Right lobe of liver (tissue), 6 donors: ENCODE measurements at regions not wholly inside any gene's neighbourhood (a gene's known extent, or its start where the extent isn't known, plus 50 kb on each side); places are given as distances from the start of the nearest gene placed in this dataset.
"Not testable (repeated sequence)": the region's sequence is repeated elsewhere in the genome, so short reads cannot be mapped to it uniquely, and the experiment has no call there.

ENCODE experiments used
- ATAC-seq, 4 donors: fragments of 200-7000 bp; cut with Tn5 transposase; one replicate each; pipeline ENCODE4 v1.9.1; 2020; ENCODE audit warnings: mild to moderate bottlenecking in 4 of 4, moderate library complexity in 4 of 4
- DNase-seq, 3 donors: peaks; one replicate each; pipeline ENCODE4 v3.0.0-alpha.2; 2020
- H3K27ac ChIP-seq, 3 donors: fragments of 200-600 bp; one replicate each; pipeline ENCODE4 v1.8.0; 2022
- H3K27me3 ChIP-seq, 2 donors: fragments of 200-600 bp; one replicate each; pipeline ENCODE4 v1.8.0; 2022
- H3K36me3 ChIP-seq, 4 donors: fragments of 200-600 bp; sonication (generic) in 1 of 4; one replicate each; pipeline versions ENCODE4 v1.5.1 to v1.8.0; 2017 to 2022; ENCODE audit warnings: control low read depth in 1 of 4
- H3K4me1 ChIP-seq, 4 donors: fragments of 200-600 bp; sonication (generic) in 1 of 4; one replicate each; pipeline versions ENCODE4 v1.5.1 to v1.8.0; 2017 to 2022; ENCODE audit warnings: control low read depth in 1 of 4
- H3K4me3 ChIP-seq, 3 donors: fragments of 200-600 bp; one replicate each; pipeline ENCODE4 v1.8.0; 2022
- H3K9me3 ChIP-seq, 4 donors: fragments of 200-600 bp; sonication (generic) in 1 of 4; one replicate each; pipeline versions ENCODE4 v1.5.1 to v1.8.0; 2017 to 2022; ENCODE audit warnings: control low read depth in 1 of 4
- POLR2A ChIP-seq: fragments of 450-650 bp; IDR thresholded peaks from one replicate; pipeline ENCODE4 v1.6.1; 2017; ENCODE audit warnings: antibody characterized with exemption, mild to moderate bottlenecking
- WGBS: methylation state at CpG from one replicate; pipeline ENCODE4 v1.1.6; 2018; ENCODE audit warnings: low coverage, low lambda C conversion rate; ENCODE audit not compliant: insufficient coverage; ENCODE audit errors: missing lambda C conversion rate; 5-methylcytosine and 5-hydroxymethylcytosine counted together
- intact Hi-C, 2 donors: fragments of 100-400 bp; cut with DNase I; formaldehyde crosslinking; loops; one replicate each; pipeline versions ENCODE4 v1.11.2 to v1.14.1; 2022
- TF ChIP-seq, protein P1 (sequence below), 4 donors: fragments of 200-600 bp in 3 of 4; fragments of 450-650 bp in 1 of 4; IDR thresholded peaks; one replicate each; pipeline versions ENCODE4 v1.5.1 to v1.8.0; 2016 to 2022; ENCODE audit warnings: antibody characterized with exemption in 4 of 4, mild to moderate bottlenecking in 2 of 4
- donor health status: DM: no; HTN: yes; CAD: no.
- donor health status: DM: no; HTN: no; CAD: no.
- donor health status: DM: no; HTN: no; CAD: no.
- donor health status: DM: no; HTN: yes; CAD: no.
- donor health status: DM: no; HTN: yes; CAD: no.

DNA sequence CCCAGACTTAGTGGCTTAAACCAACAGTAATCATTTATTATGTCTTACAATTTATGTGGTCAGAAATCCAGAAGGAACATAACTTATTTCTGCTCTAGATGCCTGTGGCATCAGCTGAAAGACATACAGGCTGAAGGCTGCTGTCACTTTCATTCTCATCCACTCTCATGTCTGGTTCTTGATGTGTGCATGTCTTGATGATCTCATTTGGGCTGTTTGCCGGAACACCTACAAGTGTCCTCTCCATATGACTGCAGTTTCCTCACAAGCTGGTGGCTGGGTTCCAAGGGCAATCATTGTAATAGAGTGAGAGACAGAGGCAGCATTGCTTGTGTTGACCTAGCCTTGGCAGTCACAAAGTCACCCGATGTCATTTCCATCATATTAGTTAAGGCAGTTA lies 1375.9 kb upstream of the RAG2 start:
- TF ChIP-seq, protein P1, sequence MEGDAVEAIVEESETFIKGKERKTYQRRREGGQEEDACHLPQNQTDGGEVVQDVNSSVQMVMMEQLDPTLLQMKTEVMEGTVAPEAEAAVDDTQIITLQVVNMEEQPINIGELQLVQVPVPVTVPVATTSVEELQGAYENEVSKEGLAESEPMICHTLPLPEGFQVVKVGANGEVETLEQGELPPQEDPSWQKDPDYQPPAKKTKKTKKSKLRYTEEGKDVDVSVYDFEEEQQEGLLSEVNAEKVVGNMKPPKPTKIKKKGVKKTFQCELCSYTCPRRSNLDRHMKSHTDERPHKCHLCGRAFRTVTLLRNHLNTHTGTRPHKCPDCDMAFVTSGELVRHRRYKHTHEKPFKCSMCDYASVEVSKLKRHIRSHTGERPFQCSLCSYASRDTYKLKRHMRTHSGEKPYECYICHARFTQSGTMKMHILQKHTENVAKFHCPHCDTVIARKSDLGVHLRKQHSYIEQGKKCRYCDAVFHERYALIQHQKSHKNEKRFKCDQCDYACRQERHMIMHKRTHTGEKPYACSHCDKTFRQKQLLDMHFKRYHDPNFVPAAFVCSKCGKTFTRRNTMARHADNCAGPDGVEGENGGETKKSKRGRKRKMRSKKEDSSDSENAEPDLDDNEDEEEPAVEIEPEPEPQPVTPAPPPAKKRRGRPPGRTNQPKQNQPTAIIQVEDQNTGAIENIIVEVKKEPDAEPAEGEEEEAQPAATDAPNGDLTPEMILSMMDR (IDR thresholded peaks at IDR 0.05), result no peak
- TF ChIP-seq POLR2A, result no peak
- H3K4me1 ChIP-seq, result no peaks in the 10 kb centered on the region
- no peak for DNase-seq

DNA sequence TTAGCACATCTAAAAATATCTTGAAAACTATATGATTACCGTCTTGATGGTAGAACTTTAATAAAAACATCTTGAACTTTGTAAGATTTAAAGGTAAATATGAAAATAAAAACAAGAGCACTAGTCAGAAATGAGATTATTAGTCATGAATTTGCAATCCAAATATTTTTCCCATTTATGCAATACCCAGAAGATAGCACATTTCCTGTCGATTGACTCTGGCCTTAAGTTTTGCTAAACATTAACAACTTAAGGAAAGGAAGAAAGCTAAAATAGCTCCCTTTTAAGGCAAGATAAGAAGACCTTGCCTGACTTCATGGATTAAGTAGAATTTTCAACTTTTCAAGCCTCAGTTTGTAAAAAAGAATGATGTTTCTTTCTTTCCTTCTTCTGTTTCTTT lies 1374.7 kb upstream of the RAG2 start:
- 17% methylated on average over 2 of the region's 2 CpGs for WGBS
- TF ChIP-seq POLR2A, result no peak
- TF ChIP-seq, protein P1 (IDR thresholded peaks at IDR 0.05), result no peak
- no peaks in the 10 kb centered on the region for H3K4me1 ChIP-seq
- H3K27me3 ChIP-seq, result no peaks in the 10 kb centered on the region
- H3K36me3 ChIP-seq, result no peaks in the 10 kb centered on the region
- DNase-seq (no peak), ATAC-seq (no peak)
- H3K27ac ChIP-seq, result no peak overlapping the region
- no peak overlapping the region for H3K4me3 ChIP-seq
- no peaks in the 10 kb centered on the region for H3K9me3 ChIP-seq
- intact Hi-C loops, result no loop called here

More for the DNA sequence above, 1375.9 kb upstream of the RAG2 start:
- Histone ChIP-seq H3K9me3 (no peaks in the 10 kb centered on the region), H3K27me3 (no peaks in the 10 kb centered on the region), H3K4me3 (no peak overlapping the region), H3K27ac (no peak overlapping the region), H3K36me3 (no peaks in the 10 kb centered on the region)
- ATAC-seq, result no peak
- 58% methylated on average over 2 of the region's 2 CpGs for WGBS
- intact Hi-C loops, result no loop called here

DNA sequence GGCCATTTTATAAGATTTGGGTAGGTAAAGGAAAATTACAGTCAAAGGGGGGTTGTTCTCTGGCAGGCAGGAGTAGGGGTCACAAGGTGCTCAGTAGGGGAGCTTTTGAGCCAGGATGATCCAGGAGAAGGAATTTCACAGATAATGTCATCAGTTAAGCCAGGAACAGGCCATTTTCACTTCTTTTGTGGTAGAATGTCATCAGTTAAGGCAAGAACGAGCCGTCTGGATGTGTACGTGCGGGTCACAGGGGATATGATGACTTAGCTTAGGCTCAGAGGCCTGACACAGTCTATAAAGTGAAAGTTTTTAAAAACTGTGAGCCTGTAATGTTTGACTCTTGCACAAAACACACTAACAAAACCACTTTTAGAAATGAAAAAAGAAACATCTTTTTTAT lies 1371.3 kb upstream of the RAG2 start:
- H3K27me3 ChIP-seq, H3K9me3 ChIP-seq, H3K36me3 ChIP-seq, H3K4me3 ChIP-seq, H3K4me1 ChIP-seq, intact Hi-C loops, H3K27ac ChIP-seq, DNase-seq, ATAC-seq: not testable (repeated sequence)
- 68% methylated on average over 4 of the region's 4 CpGs for WGBS

DNA sequence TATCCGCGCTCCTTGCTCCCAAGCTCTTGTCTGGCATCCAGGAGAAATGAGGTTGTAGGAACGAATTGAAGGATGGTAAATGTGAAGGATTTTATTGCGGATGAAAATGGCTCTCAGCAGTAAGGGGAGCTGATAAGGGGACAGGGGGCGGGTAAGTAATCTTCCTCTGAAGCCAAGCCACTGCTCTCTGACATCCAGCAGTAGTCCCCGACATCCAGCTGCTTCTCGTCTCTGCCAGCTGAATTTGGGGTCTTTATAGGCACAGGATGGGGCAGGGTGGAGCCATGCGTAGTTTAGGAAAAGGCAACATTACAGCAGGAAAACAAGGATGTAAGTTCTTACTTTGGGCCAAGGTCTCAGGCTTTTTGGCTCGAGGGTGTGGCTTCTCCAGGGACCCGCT lies 1370.1 kb upstream of the RAG2 start:
- 58% methylated on average over 9 of the region's 10 CpGs for WGBS
- Histone ChIP-seq H3K27ac (no peak overlapping the region), H3K4me3 (no peak overlapping the region), H3K36me3 (no peaks in the 10 kb centered on the region), H3K9me3 (no peaks in the 10 kb centered on the region), H3K27me3 (no peaks in the 10 kb centered on the region), H3K4me1 (no peaks in the 10 kb centered on the region)
- intact Hi-C loops, result no loop called here
- ATAC-seq, result no peak
- no peak for DNase-seq
- no peak for TF ChIP-seq POLR2A
- TF ChIP-seq, protein P1 (IDR thresholded peaks at IDR 0.05), result no peak

DNA sequence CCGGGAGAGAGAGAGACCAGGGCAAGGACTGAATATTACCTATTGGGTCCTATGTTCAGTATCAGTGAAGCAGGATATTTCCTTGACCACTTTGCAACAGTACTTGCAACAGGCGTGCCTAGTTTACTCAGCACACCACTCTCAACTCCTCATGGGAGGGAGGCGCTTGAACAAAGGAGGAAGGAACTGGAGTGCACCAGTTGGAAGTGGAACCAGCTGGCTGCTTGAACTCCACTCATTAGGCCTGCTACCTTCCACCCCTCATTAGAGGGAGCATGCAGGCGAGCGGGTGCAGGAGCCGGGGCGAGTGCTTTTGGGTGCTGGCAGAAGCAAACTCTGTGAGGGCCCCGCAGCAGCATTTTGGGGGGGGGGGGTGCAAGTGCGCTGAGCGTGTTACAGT lies 1369.6 kb upstream of the RAG2 start:
- no peak for TF ChIP-seq POLR2A
- TF ChIP-seq, protein P1 (IDR thresholded peaks at IDR 0.05), result no peak
- intact Hi-C loops, result no loop called here
- no peak overlapping the region for H3K4me3 ChIP-seq
- WGBS, result 61% methylated on average over 5 of the region's 10 CpGs
- H3K27ac ChIP-seq, result no peak overlapping the region
- H3K27me3 ChIP-seq, result no peaks in the 10 kb centered on the region
- ATAC-seq (no peak), DNase-seq (no peak)
- H3K36me3 ChIP-seq, result no peaks in the 10 kb centered on the region
- no peaks in the 10 kb centered on the region for H3K9me3 ChIP-seq
- no peaks in the 10 kb centered on the region for H3K4me1 ChIP-seq
